ENCODE measurements at regions not wholly inside any gene's neighbourhood (a gene's known extent, or its start where the extent isn't known, plus 50 kb on each side); places are given as distances from the start of the nearest gene placed in this dataset.

GRCh38 chr3:182455011-182455410, 338.3 kb upstream of the ATP11B start:
- TF ChIP-seq, protein P1, sequence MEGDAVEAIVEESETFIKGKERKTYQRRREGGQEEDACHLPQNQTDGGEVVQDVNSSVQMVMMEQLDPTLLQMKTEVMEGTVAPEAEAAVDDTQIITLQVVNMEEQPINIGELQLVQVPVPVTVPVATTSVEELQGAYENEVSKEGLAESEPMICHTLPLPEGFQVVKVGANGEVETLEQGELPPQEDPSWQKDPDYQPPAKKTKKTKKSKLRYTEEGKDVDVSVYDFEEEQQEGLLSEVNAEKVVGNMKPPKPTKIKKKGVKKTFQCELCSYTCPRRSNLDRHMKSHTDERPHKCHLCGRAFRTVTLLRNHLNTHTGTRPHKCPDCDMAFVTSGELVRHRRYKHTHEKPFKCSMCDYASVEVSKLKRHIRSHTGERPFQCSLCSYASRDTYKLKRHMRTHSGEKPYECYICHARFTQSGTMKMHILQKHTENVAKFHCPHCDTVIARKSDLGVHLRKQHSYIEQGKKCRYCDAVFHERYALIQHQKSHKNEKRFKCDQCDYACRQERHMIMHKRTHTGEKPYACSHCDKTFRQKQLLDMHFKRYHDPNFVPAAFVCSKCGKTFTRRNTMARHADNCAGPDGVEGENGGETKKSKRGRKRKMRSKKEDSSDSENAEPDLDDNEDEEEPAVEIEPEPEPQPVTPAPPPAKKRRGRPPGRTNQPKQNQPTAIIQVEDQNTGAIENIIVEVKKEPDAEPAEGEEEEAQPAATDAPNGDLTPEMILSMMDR (conservative IDR thresholded peaks at IDR 0.05): no peak
- no peak overlapping the region for H3K27ac ChIP-seq

DNA sequence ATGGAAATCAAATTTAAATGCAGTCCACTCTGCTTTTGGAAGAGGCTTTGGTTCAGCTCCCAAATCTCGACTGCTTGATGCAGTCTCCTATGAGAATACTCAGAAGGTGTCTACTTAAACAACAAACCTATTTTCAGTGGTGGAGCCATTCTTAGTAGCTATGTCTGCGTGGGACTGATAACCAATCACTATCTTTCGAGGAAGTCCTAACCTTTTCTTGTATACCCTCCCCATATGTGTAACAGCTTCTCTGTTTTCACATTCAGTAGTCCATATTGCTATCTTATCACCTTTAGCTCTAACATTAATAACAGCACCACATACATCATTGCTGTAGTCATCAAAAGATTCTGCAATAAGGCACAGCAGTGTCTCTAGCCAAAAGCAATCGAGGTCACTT, 333.0 kb upstream of the ATP11B start:
- TF ChIP-seq, protein P1 (conservative IDR thresholded peaks at IDR 0.05): no peak
- H3K27ac ChIP-seq: no peak overlapping the region

DNA sequence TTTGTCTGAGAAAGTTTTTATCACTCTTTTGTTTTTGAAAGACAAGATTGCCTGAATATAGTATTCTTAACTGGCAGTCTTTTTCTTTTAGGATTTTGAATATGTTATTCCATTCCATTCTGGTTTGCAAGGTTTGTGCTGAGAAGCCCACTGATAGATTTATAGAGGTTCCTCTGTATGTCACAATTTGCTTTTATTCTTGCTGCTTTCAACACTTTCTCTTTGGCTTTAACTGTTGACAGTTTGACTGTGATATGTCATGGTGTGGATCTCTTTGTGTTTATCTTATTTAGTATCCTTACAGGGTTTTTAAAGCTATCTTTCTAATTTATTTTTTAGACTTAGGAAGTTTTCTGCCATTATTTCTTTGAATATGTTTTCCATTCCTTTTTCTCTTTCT, 331.2 kb upstream of the ATP11B start:
- no peak overlapping the region for H3K27ac ChIP-seq
- TF ChIP-seq, protein P1 (conservative IDR thresholded peaks at IDR 0.05): no peak

GRCh38 chr3:182464513-182465145, 328.7 kb upstream of the ATP11B start:
- TF ChIP-seq, protein P1 (conservative IDR thresholded peaks at IDR 0.05): no peak
- H3K27ac ChIP-seq: no peak overlapping the region

DNA sequence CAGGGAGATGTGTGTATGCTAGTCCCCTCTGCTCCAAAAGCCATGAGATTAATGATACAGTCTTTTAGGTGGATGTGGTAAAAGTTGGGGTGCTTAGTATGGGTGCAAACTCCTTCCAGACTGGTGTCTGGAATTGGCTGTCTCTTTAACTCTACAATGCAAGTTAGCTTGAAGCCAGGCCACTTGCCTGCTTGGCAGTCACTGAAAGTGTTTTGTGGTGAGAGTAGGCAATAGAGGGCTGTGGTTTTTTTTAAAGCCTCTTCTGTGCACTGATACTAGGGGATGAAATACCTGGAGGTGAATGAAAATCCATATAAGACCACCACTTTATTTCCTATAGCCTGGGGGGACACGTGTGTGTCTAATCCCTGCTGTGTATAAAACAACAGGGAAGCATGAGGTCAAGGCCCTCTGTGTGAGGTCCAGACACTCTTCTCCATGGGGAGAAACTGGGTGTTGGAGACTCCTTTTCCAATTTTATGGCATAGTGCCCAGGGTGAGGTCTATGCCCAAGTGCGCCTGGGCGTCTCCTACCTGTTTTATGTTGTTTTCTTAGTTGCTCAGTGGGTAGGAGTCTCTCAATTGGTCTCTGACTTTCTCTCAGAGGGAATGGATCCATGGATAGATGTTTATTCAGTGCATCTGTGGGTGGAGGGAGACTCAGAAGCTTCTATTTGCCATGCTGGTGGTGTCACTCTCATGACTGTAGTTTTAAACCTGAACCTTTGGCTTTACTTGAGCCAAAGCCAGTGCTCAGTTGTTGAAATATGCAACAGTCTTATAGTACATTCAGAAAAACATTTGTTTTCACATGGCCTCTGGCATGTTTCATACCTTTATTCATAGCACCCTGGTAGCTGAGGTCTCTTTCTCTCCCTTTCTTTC, 327.8 kb upstream of the ATP11B start:
- TF ChIP-seq, protein P1 (conservative IDR thresholded peaks at IDR 0.05): no peak
- H3K27ac ChIP-seq: no peak overlapping the region

DNA sequence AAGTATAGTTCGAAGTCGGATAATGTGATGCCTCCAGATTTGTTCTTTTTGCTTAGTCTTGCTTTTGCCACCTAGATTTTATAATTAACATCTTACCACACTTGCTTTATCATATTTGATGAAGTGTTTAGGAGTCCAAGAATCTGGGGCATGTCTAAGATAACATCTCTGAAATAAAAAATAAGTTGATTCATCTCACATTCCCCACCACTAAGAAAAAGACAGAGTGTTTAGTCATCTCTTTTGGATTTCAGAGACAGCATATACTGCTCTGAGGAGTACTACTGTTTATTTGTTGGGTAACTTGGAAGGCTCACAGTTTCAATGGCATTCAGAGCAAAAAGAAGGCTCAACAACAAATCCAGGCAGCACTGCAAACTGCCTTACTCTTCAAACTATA, 324.2 kb upstream of the ATP11B start:
- no peak overlapping the region for H3K27ac ChIP-seq
- TF ChIP-seq, protein P1 (conservative IDR thresholded peaks at IDR 0.05): no peak

DNA sequence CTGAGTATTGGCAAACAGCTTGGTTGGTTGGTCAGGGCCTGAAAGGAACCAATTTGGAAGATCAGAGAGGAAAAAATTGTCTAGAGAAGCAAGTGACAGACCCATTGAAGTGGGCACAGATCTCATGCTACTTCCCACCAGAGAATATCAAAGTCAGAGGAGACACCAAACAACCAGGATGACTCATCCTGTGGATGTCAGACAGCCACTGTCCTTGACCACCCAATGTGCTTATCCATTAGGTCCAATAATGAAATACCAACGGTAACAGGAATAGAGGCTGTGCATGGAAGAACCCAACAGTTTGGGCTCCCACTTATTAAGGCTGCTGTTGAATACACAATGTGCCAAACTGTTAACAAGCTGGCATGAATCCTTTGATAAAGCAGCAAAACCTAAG, 323.1 kb upstream of the ATP11B start:
- TF ChIP-seq, protein P1 (conservative IDR thresholded peaks at IDR 0.05): no peak
- no peak overlapping the region for H3K27ac ChIP-seq

Measured in VCaP (cell line).